AG10803 (cell line): ENCODE measurements at regions not wholly inside any gene's neighbourhood (a gene's known extent, or its start where the extent isn't known, plus 50 kb on each side); places are given as distances from the start of the nearest gene placed in this dataset.

Experiments
- DNase-seq: peaks from one replicate; pipeline ENCODE4 v3.0.0; 2010; ENCODE audit warnings: low read depth
- H3K4me3 ChIP-seq: 2 replicates; pipeline ENCODE4 v1.5.1; 2011; ENCODE audit warnings: mild to moderate bottlenecking, low read length, control low read depth
- CTCF ChIP-seq: conservative IDR thresholded peaks from 2 replicates; pipeline ENCODE4 v1.5.1; 2011; ENCODE audit warnings: mild to moderate bottlenecking, low read length, control low read depth, inconsistent platforms

GRCh38 chr19:31139871-31140505, 209.2 kb downstream of the TSHZ3 start:
- no peak for TF ChIP-seq CTCF
- peak; percentile 86 for DNase-seq
- H3K4me3 ChIP-seq, result no peak overlapping the region

- DNase-seq, result no peak
- TF ChIP-seq CTCF, result no peak
- no peak overlapping the region for H3K4me3 ChIP-seq
Measured at GRCh38 chr19:31138077-31138476, 211.2 kb downstream of the TSHZ3 start.

- TF ChIP-seq CTCF, result no peak
- DNase-seq, result peak; percentile 80
- H3K4me3 ChIP-seq, result no peak overlapping the region
Measured at GRCh38 chr19:31135841-31136240, 213.4 kb downstream of the TSHZ3 start.

GRCh38 chr19:31132753-31133110, 216.5 kb downstream of the TSHZ3 start:
- no peak for DNase-seq
- no peak overlapping the region for H3K4me3 ChIP-seq
- no peak for TF ChIP-seq CTCF

GRCh38 chr19:31128291-31128690, 220.9 kb downstream of the TSHZ3 start:
- H3K4me3 ChIP-seq, result no peak overlapping the region
- TF ChIP-seq CTCF, result no peak
- DNase-seq, result no peak

- DNase-seq, result peak; percentile 97
- H3K4me3 ChIP-seq, result peak overlapping the region; percentile 30
- peak; percentile 9; the same call in 1 of the 2 replicates for TF ChIP-seq CTCF
Measured at GRCh38 chr19:31127134-31127967, 221.9 kb downstream of the TSHZ3 start.

GRCh38 chr19:31126236-31126635, 223.0 kb downstream of the TSHZ3 start:
- no peak for DNase-seq
- TF ChIP-seq CTCF, result no peak
- H3K4me3 ChIP-seq, result no peak overlapping the region
